CD4-positive, CD25-positive, alpha-beta regulatory T cell (primary cell): ENCODE measurements at regions not wholly inside any gene's neighbourhood (a gene's known extent, or its start where the extent isn't known, plus 50 kb on each side); places are given as distances from the start of the nearest gene placed in this dataset.

Experiments
- ATAC-seq, 2 donors: fragments of 150-1000 bp; cut with Tn5 transposase; one replicate each; pipeline ENCODE4 v1.10.0; 2021; ENCODE audit warnings: low read depth in 2 of 2, moderate number of reproducible peaks in 2 of 2, moderate library complexity in 1 of 2
- DNase-seq, 3 donors: peaks; one replicate each; pipeline versions ENCODE4 v3.0.0 to v3.0.0-alpha.2; 2012 to 2022; ENCODE audit warnings: mixed read lengths in 1 of 3
- H3K27ac ChIP-seq: one replicate; pipeline ENCODE4 v1.7.0; 2013; ENCODE audit warnings: mild to moderate bottlenecking, low read length; ENCODE audit not compliant: insufficient read depth, poor library complexity, severe bottlenecking
- H3K27me3 ChIP-seq: one replicate; pipeline ENCODE4 v1.7.0; 2013; ENCODE audit warnings: low read length; ENCODE audit not compliant: control insufficient read depth, insufficient read depth
- H3K36me3 ChIP-seq: one replicate; pipeline ENCODE4 v1.7.0; 2013; ENCODE audit warnings: mild to moderate bottlenecking, low read length, moderate library complexity; ENCODE audit not compliant: control insufficient read depth, insufficient read depth
- H3K4me1 ChIP-seq: 2 replicates; pipeline ENCODE4 v1.7.0; 2013; ENCODE audit warnings: mild to moderate bottlenecking, low read length; ENCODE audit not compliant: insufficient read depth, control insufficient read depth, poor library complexity, severe bottlenecking
- H3K4me3 ChIP-seq: one replicate; pipeline ENCODE4 v1.7.0; 2013; ENCODE audit warnings: low read depth, mild to moderate bottlenecking, low read length, moderate library complexity
- H3K9me3 ChIP-seq, 2 experiments: 1 replicate in 1 of 2; 2 replicates in 1 of 2; pipeline ENCODE4 v1.7.0; 2013; ENCODE audit warnings: low read length in 2 of 2, mild to moderate bottlenecking in 1 of 2, moderate library complexity in 1 of 2; ENCODE audit not compliant: control insufficient read depth in 2 of 2
- H3K27ac Mint-ChIP-seq, 3 donors: one replicate each; pipeline ENCODE4 v1.8.0; 2020 to 2022; ENCODE audit warnings: mild to moderate bottlenecking in 3 of 3, mixed read lengths in 3 of 3, moderate library complexity in 2 of 3
- H3K27me3 Mint-ChIP-seq: one replicate; pipeline ENCODE4 v1.8.0; 2022; ENCODE audit warnings: mild to moderate bottlenecking, mixed read lengths
- H3K36me3 Mint-ChIP-seq: one replicate; pipeline ENCODE4 v1.8.0; 2020; ENCODE audit warnings: mixed read lengths
- H3K4me1 Mint-ChIP-seq, 4 donors: one replicate each; pipeline ENCODE4 v1.8.0; 2020 to 2022; ENCODE audit warnings: mixed read lengths in 4 of 4, mild to moderate bottlenecking in 1 of 4
- H3K4me3 Mint-ChIP-seq, 4 donors: one replicate each; pipeline ENCODE4 v1.8.0; 2020 to 2022; ENCODE audit warnings: mild to moderate bottlenecking in 4 of 4, mixed read lengths in 4 of 4, moderate library complexity in 3 of 4
- H3K9me3 Mint-ChIP-seq, 7 donors: one replicate each; pipeline ENCODE4 v1.8.0; 2020 to 2022; ENCODE audit warnings: mixed read lengths in 7 of 7, mild to moderate bottlenecking in 3 of 7, moderate library complexity in 2 of 7

GRCh38 chr1:217268058-217268457, 362.8 kb downstream of the GPATCH2 start:
- H3K4me3 ChIP-seq = no peak overlapping the region
- H3K36me3 Mint-ChIP-seq = no peaks in the 10 kb centered on the region
- H3K4me1 Mint-ChIP-seq = no peaks in the 10 kb centered on the region
- no peaks in the 10 kb centered on the region for H3K4me1 ChIP-seq
- DNase-seq (no peak), ATAC-seq (no peak)
- no peak overlapping the region for H3K4me3 Mint-ChIP-seq
- H3K9me3 Mint-ChIP-seq = peaks cover 1 to 7% (median 4%) of the 10 kb centered on the region in 7 donors
- H3K27me3 Mint-ChIP-seq = no peaks in the 10 kb centered on the region
- H3K27me3 ChIP-seq = no peaks in the 10 kb centered on the region
- no peak overlapping the region for H3K27ac Mint-ChIP-seq
- no peaks in the 10 kb centered on the region for H3K9me3 ChIP-seq
- no peak overlapping the region for H3K27ac ChIP-seq
- H3K36me3 ChIP-seq = no peaks in the 10 kb centered on the region

GRCh38 chr1:217261636-217262035, 369.3 kb downstream of the GPATCH2 start:
- no peak overlapping the region for H3K4me3 ChIP-seq
- no peak overlapping the region for H3K4me3 Mint-ChIP-seq
- DNase-seq = no peak
- H3K27ac Mint-ChIP-seq = no peak overlapping the region
- H3K4me1 Mint-ChIP-seq = no peaks in the 10 kb centered on the region
- H3K27ac ChIP-seq = no peak overlapping the region
- H3K27me3 ChIP-seq = no peaks in the 10 kb centered on the region
- no peaks in the 10 kb centered on the region for H3K9me3 ChIP-seq
- peaks cover 0 to 7% (median 2%) of the 10 kb centered on the region in 7 donors for H3K9me3 Mint-ChIP-seq
- no peaks in the 10 kb centered on the region for H3K4me1 ChIP-seq
- ATAC-seq = no peak
- no peaks in the 10 kb centered on the region for H3K27me3 Mint-ChIP-seq
- no peaks in the 10 kb centered on the region for H3K36me3 Mint-ChIP-seq
- H3K36me3 ChIP-seq = no peaks in the 10 kb centered on the region

- no peaks in the 10 kb centered on the region for H3K27me3 ChIP-seq
- Mint-ChIP-seq H3K9me3 (peaks cover 0 to 7% (median 2%) of the 10 kb centered on the region in 7 donors), H3K27me3 (no peaks in the 10 kb centered on the region), H3K4me3 (no peak overlapping the region), H3K36me3 (no peaks in the 10 kb centered on the region), H3K4me1 (no peaks in the 10 kb centered on the region), H3K27ac (no peak overlapping the region)
- no peaks in the 10 kb centered on the region for H3K4me1 ChIP-seq
- H3K9me3 ChIP-seq = no peaks in the 10 kb centered on the region
- DNase-seq (no peak), ATAC-seq (no peak)
- no peak overlapping the region for H3K4me3 ChIP-seq
- no peaks in the 10 kb centered on the region for H3K36me3 ChIP-seq
- H3K27ac ChIP-seq = no peak overlapping the region
Observed at GRCh38 chr1:217260676-217261075, 370.2 kb downstream of the GPATCH2 start.

- no peaks in the 10 kb centered on the region for H3K4me1 ChIP-seq
- Mint-ChIP-seq H3K4me1 (no peaks in the 10 kb centered on the region), H3K27me3 (no peaks in the 10 kb centered on the region), H3K9me3 (peaks cover 0 to 5% (median 3%) of the 10 kb centered on the region in 7 donors), H3K4me3 (no peak overlapping the region), H3K36me3 (no peaks in the 10 kb centered on the region), H3K27ac (no peak overlapping the region)
- DNase-seq = no peak
- no peaks in the 10 kb centered on the region for H3K36me3 ChIP-seq
- no peaks in the 10 kb centered on the region for H3K27me3 ChIP-seq
- H3K4me3 ChIP-seq = no peak overlapping the region
- no peak overlapping the region for H3K27ac ChIP-seq
- H3K9me3 ChIP-seq = no peaks in the 10 kb centered on the region
- no peak for ATAC-seq
Observed at GRCh38 chr1:217253985-217254384, 376.9 kb downstream of the GPATCH2 start.

- H3K9me3 ChIP-seq = no peaks in the 10 kb centered on the region
- Mint-ChIP-seq H3K4me1 (no peaks in the 10 kb centered on the region), H3K9me3 (peaks cover under 1 to 10% (median 3%) of the 10 kb centered on the region in 7 donors), H3K36me3 (no peaks in the 10 kb centered on the region), H3K4me3 (no peak overlapping the region), H3K27me3 (no peaks in the 10 kb centered on the region), H3K27ac (no peak overlapping the region)
- no peak overlapping the region for H3K4me3 ChIP-seq
- DNase-seq = no peak
- H3K4me1 ChIP-seq = no peaks in the 10 kb centered on the region
- no peaks in the 10 kb centered on the region for H3K27me3 ChIP-seq
- H3K36me3 ChIP-seq = no peaks in the 10 kb centered on the region
- H3K27ac ChIP-seq = no peak overlapping the region
- no peak for ATAC-seq
Observed at GRCh38 chr1:217253351-217253750, 377.5 kb downstream of the GPATCH2 start.

- H3K9me3 Mint-ChIP-seq = peaks cover 1 to 10% (median 3%) of the 10 kb centered on the region in 7 donors
- no peak overlapping the region for H3K4me3 Mint-ChIP-seq
- Histone ChIP-seq H3K4me1 (no peaks in the 10 kb centered on the region), H3K9me3 (no peaks in the 10 kb centered on the region), H3K4me3 (no peak overlapping the region), H3K27me3 (no peaks in the 10 kb centered on the region), H3K36me3 (no peaks in the 10 kb centered on the region), H3K27ac (no peak overlapping the region)
- no peaks in the 10 kb centered on the region for H3K27me3 Mint-ChIP-seq
- no peak for DNase-seq
- H3K36me3 Mint-ChIP-seq = no peaks in the 10 kb centered on the region
- no peak for ATAC-seq
- no peak overlapping the region for H3K27ac Mint-ChIP-seq
- no peaks in the 10 kb centered on the region for H3K4me1 Mint-ChIP-seq
Observed at GRCh38 chr1:217251121-217251520, 379.8 kb downstream of the GPATCH2 start.

GRCh38 chr1:217249857-217250256, 381.0 kb downstream of the GPATCH2 start:
- no peak overlapping the region for H3K4me3 Mint-ChIP-seq

GRCh38 chr1:217244971-217245370, 385.9 kb downstream of the GPATCH2 start:
- Mint-ChIP-seq H3K27ac (no peak overlapping the region), H3K4me1 (no peaks in the 10 kb centered on the region), H3K27me3 (no peaks in the 10 kb centered on the region), H3K36me3 (no peaks in the 10 kb centered on the region), H3K9me3 (peaks cover 0 to 7% (median 0%) of the 10 kb centered on the region in 7 donors), H3K4me3 (no peak overlapping the region)
- DNase-seq (no peak), ATAC-seq (no peak)
- Histone ChIP-seq H3K36me3 (no peaks in the 10 kb centered on the region), H3K9me3 (no peaks in the 10 kb centered on the region), H3K27me3 (no peaks in the 10 kb centered on the region), H3K27ac (no peak overlapping the region), H3K4me3 (no peak overlapping the region), H3K4me1 (no peaks in the 10 kb centered on the region)

More at GRCh38 chr1:217249857-217250256, 381.0 kb downstream of the GPATCH2 start:
- H3K27me3 ChIP-seq = no peaks in the 10 kb centered on the region
- H3K9me3 ChIP-seq = no peaks in the 10 kb centered on the region
- ATAC-seq = no peak
- Mint-ChIP-seq H3K4me1 (no peaks in the 10 kb centered on the region), H3K36me3 (no peaks in the 10 kb centered on the region), H3K27ac (no peak overlapping the region), H3K9me3 (peaks cover 1 to 10% (median 3%) of the 10 kb centered on the region in 7 donors), H3K27me3 (no peaks in the 10 kb centered on the region)
- no peak for DNase-seq
- no peaks in the 10 kb centered on the region for H3K36me3 ChIP-seq
- no peak overlapping the region for H3K27ac ChIP-seq
- no peak overlapping the region for H3K4me3 ChIP-seq
- H3K4me1 ChIP-seq = no peaks in the 10 kb centered on the region
